ENCODE measurements at regions not wholly inside any gene's neighbourhood (a gene's known extent, or its start where the extent isn't known, plus 50 kb on each side); places are given as distances from the start of the nearest gene placed in this dataset.
A peak's percentile ranks its signal among the peaks of the same experiment; 100 is the strongest.

- TF ChIP-seq CTCF (IDR thresholded peaks at IDR 0.05) = no peak
- Histone ChIP-seq H3K27me3 (no peaks in the 10 kb centered on the region), H3K4me3 (no peak overlapping the region), H3K9me3 (no peaks in the 10 kb centered on the region), H3K4me1 (no peaks in the 10 kb centered on the region), H3K36me3 (no peaks in the 10 kb centered on the region), H3K27ac (no peak overlapping the region)
- DNase-seq = no peak
These were observed 56.2 kb upstream of the TNPO1 start for GRCh38 chr5:72760259-72760658.

GRCh38 chr5:72752909-72753308 is 63.6 kb upstream of the TNPO1 start:
- Histone ChIP-seq H3K36me3 (no peaks in the 10 kb centered on the region), H3K27me3 (no peaks in the 10 kb centered on the region), H3K4me3 (no peak overlapping the region), H3K27ac (no peak overlapping the region), H3K9me3 (no peaks in the 10 kb centered on the region), H3K4me1 (no peaks in the 10 kb centered on the region)
- no peak for DNase-seq
- TF ChIP-seq POLR2A (IDR thresholded peaks at IDR 0.05) (no peak), CTCF (IDR thresholded peaks at IDR 0.05) (peak in 3 of 6 experiments; percentile 37 to 58 (median 43))

GRCh38 chr5:72749362-72749997 is 67.0 kb upstream of the TNPO1 start:
- Histone ChIP-seq H3K4me3 (no peak overlapping the region), H3K4me1 (no peaks in the 10 kb centered on the region), H3K27ac (no peak overlapping the region), H3K9me3 (no peaks in the 10 kb centered on the region), H3K36me3 (no peaks in the 10 kb centered on the region), H3K27me3 (no peaks in the 10 kb centered on the region)
- no peak for DNase-seq
- TF ChIP-seq CTCF (IDR thresholded peaks at IDR 0.05) = no peak
- TF ChIP-seq POLR2A (IDR thresholded peaks at IDR 0.05) = no peak

GRCh38 chr5:72747826-72748225 is 68.6 kb upstream of the TNPO1 start:
- no peak for DNase-seq
- Histone ChIP-seq H3K9me3 (no peaks in the 10 kb centered on the region), H3K4me1 (no peaks in the 10 kb centered on the region), H3K36me3 (no peaks in the 10 kb centered on the region), H3K4me3 (no peak overlapping the region), H3K27ac (no peak overlapping the region), H3K27me3 (no peaks in the 10 kb centered on the region)
- no peak for TF ChIP-seq CTCF (IDR thresholded peaks at IDR 0.05)
- TF ChIP-seq POLR2A (IDR thresholded peaks at IDR 0.05) = no peak

DNA sequence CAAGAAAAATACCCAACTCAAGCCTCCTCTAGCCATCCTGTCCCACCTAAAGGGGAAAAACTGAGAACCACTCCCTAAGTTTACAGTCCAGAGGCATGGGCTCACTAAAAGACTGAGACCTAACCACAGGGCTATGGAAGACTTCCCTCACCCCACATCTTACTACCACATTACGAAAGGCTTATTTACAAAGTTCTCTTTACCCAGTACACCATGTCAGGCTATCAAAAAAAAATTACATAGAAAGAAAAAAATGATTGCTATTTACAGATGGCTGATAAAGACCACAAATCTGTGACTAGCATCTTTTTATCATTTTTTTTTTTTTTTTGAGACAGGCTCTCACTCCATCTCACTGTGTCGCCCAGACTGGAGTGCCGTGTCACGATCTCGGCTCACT is 69.7 kb upstream of the TNPO1 start:
- no peaks in the 10 kb centered on the region for H3K36me3 ChIP-seq
- no peak overlapping the region for H3K4me3 ChIP-seq
- no peaks in the 10 kb centered on the region for H3K27me3 ChIP-seq
- no peak overlapping the region for H3K27ac ChIP-seq
- no peak for DNase-seq
- H3K9me3 ChIP-seq = no peaks in the 10 kb centered on the region
- H3K4me1 ChIP-seq = no peaks in the 10 kb centered on the region
- TF ChIP-seq CTCF (IDR thresholded peaks at IDR 0.05) (no peak), POLR2A (IDR thresholded peaks at IDR 0.05) (no peak)

DNA sequence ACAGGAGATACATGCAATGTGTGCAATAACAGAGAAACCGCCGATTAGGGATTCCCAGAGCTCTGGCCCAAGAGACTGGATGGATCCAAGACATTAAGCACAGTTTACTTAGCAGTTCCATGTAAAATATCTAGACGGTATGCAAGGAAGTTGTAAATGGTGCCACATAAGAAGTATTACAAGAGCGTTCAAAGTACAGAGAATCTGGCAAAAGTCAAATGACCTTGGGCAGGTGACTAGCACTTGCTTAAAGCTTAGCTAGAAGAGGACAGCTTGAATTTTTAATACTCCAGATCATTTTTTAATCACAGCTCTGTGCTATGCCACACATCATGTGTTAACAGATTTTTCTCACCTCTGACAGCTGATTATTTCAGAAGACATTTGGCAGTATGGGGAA is 72.3 kb upstream of the TNPO1 start:
- Histone ChIP-seq H3K4me1 (no peaks in the 10 kb centered on the region), H3K27me3 (no peaks in the 10 kb centered on the region), H3K9me3 (no peaks in the 10 kb centered on the region), H3K4me3 (no peak overlapping the region), H3K36me3 (no peaks in the 10 kb centered on the region), H3K27ac (no peak overlapping the region)
- no peak for DNase-seq
- TF ChIP-seq CTCF (IDR thresholded peaks at IDR 0.05) (no peak), POLR2A (IDR thresholded peaks at IDR 0.05) (no peak)

All from Peyer's patch (tissue), 4 donors.